SK-N-SH treated with all-trans-retinoic acid at 6 μM for 48 hours (cell line): ENCODE measurements at regions not wholly inside any gene's neighbourhood (a gene's known extent, or its start where the extent isn't known, plus 50 kb on each side); places are given as distances from the start of the nearest gene placed in this dataset.
"Not testable (repeated sequence)": the region's sequence is repeated elsewhere in the genome, so short reads cannot be mapped to it uniquely, and the experiment has no call there.

ENCODE experiments used
- ARNTL ChIP-seq: fragments of 450-650 bp; formaldehyde crosslinking; IDR thresholded peaks from 2 replicates; pipeline ENCODE4 v1.5.0; 2020; ENCODE audit warnings: low read depth, mild to moderate bottlenecking, moderate library complexity, borderline replicate concordance
- CSRNP3 ChIP-seq: fragments of 250-450 bp; sonication (Bioruptor Pico); IDR thresholded peaks from 2 replicates; pipeline ENCODE4 v1.5.1; 2021; ENCODE audit warnings: mild to moderate bottlenecking, moderate library complexity
- GLIS3 ChIP-seq: fragments of 250-450 bp; sonication (Bioruptor Pico); IDR thresholded peaks from 2 replicates; pipeline ENCODE4 v1.5.0; 2020; ENCODE audit warnings: mild to moderate bottlenecking, moderate library complexity
- ISL1 ChIP-seq: fragments of 250-450 bp; sonication (Bioruptor Pico); IDR thresholded peaks from 2 replicates; pipeline ENCODE4 v2.1.2; 2022; ENCODE audit warnings: mild to moderate bottlenecking, moderate library complexity
- PATZ1 ChIP-seq: fragments of 250-450 bp; sonication (Bioruptor Pico); IDR thresholded peaks from 2 replicates; pipeline ENCODE4 v1.8.0; 2020; ENCODE audit warnings: mild to moderate bottlenecking, moderate library complexity, borderline replicate concordance
- POU6F1 ChIP-seq: fragments of 250-450 bp; sonication (Bioruptor Pico); IDR thresholded peaks from 2 replicates; pipeline ENCODE4 v1.8.0; 2021; ENCODE audit warnings: low read depth, mild to moderate bottlenecking, moderate library complexity, borderline replicate concordance
- TOX ChIP-seq: fragments of 250-450 bp; sonication (Bioruptor Pico); IDR thresholded peaks from 2 replicates; pipeline ENCODE4 v1.8.0; 2021; ENCODE audit warnings: mild to moderate bottlenecking, moderate library complexity, borderline replicate concordance
- ZC3H10 ChIP-seq: fragments of 250-450 bp; sonication (Bioruptor Pico); IDR thresholded peaks from 2 replicates; pipeline ENCODE4 v1.5.1; 2021; ENCODE audit warnings: mild to moderate bottlenecking, moderate library complexity
- ZFP3 ChIP-seq: fragments of 250-450 bp; sonication (Bioruptor Pico); IDR thresholded peaks from 2 replicates; pipeline ENCODE4 v1.5.0; 2020; ENCODE audit warnings: mild to moderate bottlenecking, moderate library complexity
- ZNF565 ChIP-seq: fragments of 450-650 bp; formaldehyde crosslinking; conservative IDR thresholded peaks from 2 replicates; pipeline ENCODE4 v1.5.0; 2020; ENCODE audit warnings: low read depth, mild to moderate bottlenecking, moderate library complexity
- ZNF70 ChIP-seq: fragments of 450-650 bp; formaldehyde crosslinking; IDR thresholded peaks from 2 replicates; pipeline ENCODE4 v1.5.0; 2020; ENCODE audit warnings: mild to moderate bottlenecking, moderate library complexity

- TF ChIP-seq ZNF70 (CRISPR knock-in tag); ZNF565 (CRISPR knock-in tag); CSRNP3 (CRISPR knock-in tag); ZC3H10 (CRISPR knock-in tag); PATZ1 (CRISPR knock-in tag); ARNTL (CRISPR knock-in tag); GLIS3 (CRISPR knock-in tag); ZFP3 (CRISPR knock-in tag); POU6F1; ISL1 (CRISPR knock-in tag); TOX: not testable (repeated sequence)
Measured at GRCh38 chr6:139697856-139698255, 323.4 kb upstream of the CITED2 start.
